Fibroblast of mammary gland (primary cell): ENCODE measurements at regions not wholly inside any gene's neighbourhood (a gene's known extent, or its start where the extent isn't known, plus 50 kb on each side); places are given as distances from the start of the nearest gene placed in this dataset.

Experiments
- DNase-seq: peaks from one replicate; pipeline ENCODE4 v3.0.0-alpha.2; 2010; ENCODE audit warnings: low read depth
- H3K4me3 ChIP-seq: 2 replicates; pipeline ENCODE4 v1.5.1; 2011; ENCODE audit warnings: low read depth, mild to moderate bottlenecking, low read length, moderate library complexity; ENCODE audit not compliant: control insufficient read depth
- TF ChIP-seq, protein P1 (sequence below): conservative IDR thresholded peaks from 2 replicates; pipeline ENCODE4 v1.5.1; 2011; ENCODE audit warnings: low read depth, low read length, inconsistent platforms; ENCODE audit not compliant: control insufficient read depth, insufficient read depth

DNA sequence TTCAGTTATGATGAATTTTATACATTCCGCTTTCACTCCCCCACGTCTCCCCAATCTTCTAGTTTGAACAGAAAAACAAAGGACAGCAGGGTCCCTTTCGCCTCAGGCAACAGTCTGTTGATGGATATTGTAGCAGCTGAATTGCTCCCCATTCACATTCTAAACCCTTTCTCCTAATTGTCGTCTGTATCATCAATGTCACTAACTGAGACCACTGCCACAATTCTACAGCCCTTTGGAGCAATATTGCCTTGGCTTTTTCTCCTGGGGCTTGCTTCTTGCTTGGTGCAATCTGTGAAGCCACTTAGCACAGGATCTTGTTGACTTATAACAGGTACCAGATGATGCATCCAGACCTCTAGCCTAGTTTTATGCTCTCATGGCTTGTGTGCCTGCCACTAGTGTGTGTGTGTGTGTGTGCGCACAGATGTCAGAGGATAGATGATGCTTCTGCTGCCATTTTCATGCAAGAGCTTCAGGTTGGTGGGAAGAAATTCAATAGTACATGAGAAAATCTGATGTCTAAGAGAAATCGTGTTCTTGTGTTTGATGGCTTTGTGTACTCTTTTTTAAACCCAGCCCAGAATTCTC lies 195.2 kb upstream of the ISL1 start:
- TF ChIP-seq, protein P1, sequence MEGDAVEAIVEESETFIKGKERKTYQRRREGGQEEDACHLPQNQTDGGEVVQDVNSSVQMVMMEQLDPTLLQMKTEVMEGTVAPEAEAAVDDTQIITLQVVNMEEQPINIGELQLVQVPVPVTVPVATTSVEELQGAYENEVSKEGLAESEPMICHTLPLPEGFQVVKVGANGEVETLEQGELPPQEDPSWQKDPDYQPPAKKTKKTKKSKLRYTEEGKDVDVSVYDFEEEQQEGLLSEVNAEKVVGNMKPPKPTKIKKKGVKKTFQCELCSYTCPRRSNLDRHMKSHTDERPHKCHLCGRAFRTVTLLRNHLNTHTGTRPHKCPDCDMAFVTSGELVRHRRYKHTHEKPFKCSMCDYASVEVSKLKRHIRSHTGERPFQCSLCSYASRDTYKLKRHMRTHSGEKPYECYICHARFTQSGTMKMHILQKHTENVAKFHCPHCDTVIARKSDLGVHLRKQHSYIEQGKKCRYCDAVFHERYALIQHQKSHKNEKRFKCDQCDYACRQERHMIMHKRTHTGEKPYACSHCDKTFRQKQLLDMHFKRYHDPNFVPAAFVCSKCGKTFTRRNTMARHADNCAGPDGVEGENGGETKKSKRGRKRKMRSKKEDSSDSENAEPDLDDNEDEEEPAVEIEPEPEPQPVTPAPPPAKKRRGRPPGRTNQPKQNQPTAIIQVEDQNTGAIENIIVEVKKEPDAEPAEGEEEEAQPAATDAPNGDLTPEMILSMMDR, result no peak
- H3K4me3 ChIP-seq, result no peak overlapping the region
- DNase-seq, result no peak

DNA sequence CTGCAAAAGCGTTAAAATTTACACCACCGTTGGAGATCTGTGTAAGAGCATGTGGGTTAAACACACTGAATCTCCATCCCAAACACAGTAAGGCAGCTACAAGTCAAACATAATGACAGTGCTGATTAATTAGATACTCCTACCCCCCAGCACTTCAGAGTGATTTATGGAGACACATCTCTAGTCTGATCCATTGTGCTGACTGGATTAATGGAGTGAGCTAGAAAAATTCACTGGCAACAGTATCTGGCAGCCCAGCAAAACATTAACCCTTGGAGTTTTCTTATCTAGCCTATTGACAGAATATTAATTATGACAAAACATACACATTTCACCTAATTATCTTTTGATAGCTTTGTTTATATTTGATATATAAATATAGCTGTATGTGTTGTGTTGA lies 188.6 kb upstream of the ISL1 start:
- TF ChIP-seq, protein P1, result no peak
- DNase-seq, result no peak
- no peak overlapping the region for H3K4me3 ChIP-seq

- TF ChIP-seq, protein P1, result no peak
- H3K4me3 ChIP-seq, result no peak overlapping the region
- no peak for DNase-seq
Observed at GRCh38 chr5:51201024-51201423, 182.2 kb upstream of the ISL1 start.

DNA sequence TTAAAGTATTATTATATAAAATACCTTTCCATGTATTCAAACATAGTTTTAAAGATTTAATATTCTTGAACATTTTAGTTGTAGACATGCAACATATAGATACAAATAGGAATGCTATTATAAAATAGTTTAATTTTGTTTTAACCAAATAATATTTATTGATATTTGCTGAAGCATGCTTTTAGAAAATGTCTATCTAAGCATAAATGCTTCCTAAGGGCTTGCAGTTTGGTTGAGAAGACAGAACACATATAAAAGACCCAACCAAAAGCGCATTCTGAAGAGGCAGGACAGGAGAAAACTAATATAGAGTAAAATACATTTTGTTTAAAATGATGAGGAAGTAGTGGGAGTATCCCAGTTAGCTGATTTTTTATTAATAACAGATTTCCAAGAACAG lies 181.5 kb upstream of the ISL1 start:
- no peak for DNase-seq
- TF ChIP-seq, protein P1, result no peak
- no peak overlapping the region for H3K4me3 ChIP-seq

- TF ChIP-seq, protein P1, result no peak
- no peak for DNase-seq
Observed at GRCh38 chr5:51202161-51202560, 181.1 kb upstream of the ISL1 start.

GRCh38 chr5:51203598-51203997 lies 179.7 kb upstream of the ISL1 start:
- H3K4me3 ChIP-seq, result no peak overlapping the region
- TF ChIP-seq, protein P1, result no peak
- no peak for DNase-seq

More at GRCh38 chr5:51202161-51202560, 181.1 kb upstream of the ISL1 start:
- H3K4me3 ChIP-seq, result no peak overlapping the region

- TF ChIP-seq, protein P1, result no peak
- no peak for DNase-seq
Observed at GRCh38 chr5:51208296-51208695, 175.0 kb upstream of the ISL1 start.

More at GRCh38 chr5:51208296-51208695, 175.0 kb upstream of the ISL1 start:
- no peak overlapping the region for H3K4me3 ChIP-seq
